GM23338 (cell line): ENCODE measurements at regions not wholly inside any gene's neighbourhood (a gene's known extent, or its start where the extent isn't known, plus 50 kb on each side); places are given as distances from the start of the nearest gene placed in this dataset.

Experiments used
- ATAC-seq: fragments of 200-7000 bp; cut with Tn5 transposase; 3 replicates; pipeline ENCODE4 v1.9.1; 2020
- DNase-seq: peaks from one replicate; pipeline ENCODE4 v3.0.0-alpha.2; 2015; ENCODE audit warnings: low spot score
- H2AFZ ChIP-seq: fragments of 200-600 bp; sonication (generic); 2 replicates; pipeline ENCODE4 v1.8.0; 2016; ENCODE audit warnings: antibody characterized with exemption, mild to moderate bottlenecking, moderate library complexity
- H3F3A ChIP-seq: fragments of 200-600 bp; sonication (generic); replicated peaks from 2 replicates; pipeline ENCODE4 v1.8.0; 2017; ENCODE audit warnings: antibody characterized with exemption, mixed run types, low read depth
- H3K27ac ChIP-seq: fragments of 200-600 bp; sonication (generic); 2 replicates; pipeline ENCODE4 v1.6.1; 2016; ENCODE audit warnings: low read depth
- H3K27me3 ChIP-seq: fragments of 200-600 bp; sonication (generic); 2 replicates; pipeline ENCODE4 v1.8.0; 2016; ENCODE audit warnings: mild to moderate bottlenecking, mixed run types, moderate library complexity; ENCODE audit not compliant: insufficient read depth
- H3K36me3 ChIP-seq: fragments of 200-600 bp; sonication (generic); 2 replicates; pipeline ENCODE4 v1.8.0; 2016; ENCODE audit warnings: mild to moderate bottlenecking; ENCODE audit not compliant: insufficient read depth
- H3K4me1 ChIP-seq: fragments of 200-600 bp; sonication (generic); 2 replicates; pipeline ENCODE4 v1.8.0; 2016; ENCODE audit warnings: mild to moderate bottlenecking, moderate library complexity; ENCODE audit not compliant: insufficient read depth
- H3K4me2 ChIP-seq: fragments of 200-600 bp; sonication (generic); 2 replicates; pipeline ENCODE4 v1.7.1; 2017; ENCODE audit warnings: mixed run types
- H3K4me3 ChIP-seq: fragments of 200-600 bp; sonication (generic); 2 replicates; pipeline ENCODE4 v1.6.1; 2016; ENCODE audit warnings: mixed run types
- H3K79me2 ChIP-seq: fragments of 200-600 bp; sonication (generic); replicated peaks from 2 replicates; pipeline ENCODE4 v1.8.0; 2017; ENCODE audit warnings: mild to moderate bottlenecking; ENCODE audit not compliant: insufficient read depth
- H3K9me2 ChIP-seq: fragments of 200-600 bp; sonication (generic); 2 replicates; pipeline ENCODE4 v1.8.0; 2017; ENCODE audit not compliant: insufficient read depth
- H4K20me1 ChIP-seq: fragments of 200-600 bp; sonication (generic); replicated peaks from 2 replicates; pipeline ENCODE4 v1.8.0; 2017; ENCODE audit warnings: mild to moderate bottlenecking; ENCODE audit not compliant: insufficient read depth
- H3K27ac Mint-ChIP-seq: 2 replicates; pipeline ENCODE4 v1.8.0; 2020; ENCODE audit warnings: inconsistent platforms, mild to moderate bottlenecking, moderate library complexity, mixed read lengths
- H3K27me3 Mint-ChIP-seq: 3 replicates; pipeline ENCODE4 v1.8.0; 2022; ENCODE audit warnings: low read depth, mild to moderate bottlenecking, moderate library complexity, mixed read lengths, inconsistent platforms; ENCODE audit not compliant: insufficient read depth, poor library complexity
- H3K36me3 Mint-ChIP-seq: 3 replicates; pipeline ENCODE4 v1.8.0; 2021; ENCODE audit warnings: low read depth, mild to moderate bottlenecking, inconsistent platforms, moderate library complexity, mixed read lengths
- H3K4me1 Mint-ChIP-seq: 3 replicates; pipeline ENCODE4 v1.8.0; 2020; ENCODE audit warnings: mild to moderate bottlenecking, inconsistent platforms, mixed read lengths
- H3K4me3 Mint-ChIP-seq: 3 replicates; pipeline ENCODE4 v1.8.0; 2021; ENCODE audit warnings: moderate library complexity, mild to moderate bottlenecking, inconsistent platforms, mixed read lengths
- H3K9me3 Mint-ChIP-seq: 3 replicates; pipeline ENCODE4 v1.8.0; 2020; ENCODE audit warnings: moderate library complexity, mild to moderate bottlenecking, inconsistent platforms, mixed read lengths
- CREB1 ChIP-seq: fragments of 250-450 bp; sonication (Bioruptor Pico); IDR thresholded peaks from 2 replicates; pipeline ENCODE4 v1.5.0; 2020; ENCODE audit warnings: low read depth, mild to moderate bottlenecking, moderate library complexity
- CTCF ChIP-seq, 2 experiments: fragments of 200-600 bp in 1 of 2; sonication (generic) in 1 of 2; conservative IDR thresholded peaks; 2 replicates each; pipeline versions ENCODE4 v1.5.1 to v1.6.1; 2016 to 2017; ENCODE audit warnings: antibody characterized with exemption in 2 of 2, low read depth in 2 of 2, mild to moderate bottlenecking in 2 of 2, moderate library complexity in 1 of 2
- EZH2phosphoT487 ChIP-seq: fragments of 200-600 bp; sonication (generic); IDR thresholded peaks from one replicate; pipeline ENCODE4 v1.8.1; 2018; ENCODE audit warnings: antibody characterized with exemption; ENCODE audit not compliant: unreplicated experiment
- POLR2AphosphoS5 ChIP-seq: IDR thresholded peaks from 2 replicates; pipeline ENCODE4 v1.6.1; 2016; ENCODE audit warnings: antibody characterized with exemption, low read depth
- REST ChIP-seq: IDR thresholded peaks from one replicate; pipeline ENCODE4 v1.6.1; 2018; ENCODE audit warnings: antibody characterized with exemption; ENCODE audit not compliant: unreplicated experiment
- ZNF331 ChIP-seq: fragments of 250-450 bp; sonication (Bioruptor Pico); IDR thresholded peaks from 2 replicates; pipeline ENCODE4 v1.5.0; 2020; ENCODE audit warnings: low read depth, mild to moderate bottlenecking, moderate library complexity
- ZNF462 ChIP-seq: fragments of 250-450 bp; sonication (Bioruptor Pico); IDR thresholded peaks from 2 replicates; pipeline ENCODE4 v1.5.0; 2020; ENCODE audit warnings: mild to moderate bottlenecking, moderate library complexity

GRCh38 chr18:43774497-43774896, 497.2 kb upstream of the SYT4 start:
- peaks cover 11% of the 10 kb centered on the region for H3K4me1 ChIP-seq
- H3K36me3 Mint-ChIP-seq: no peaks in the 10 kb centered on the region
- peaks cover 8% of the 10 kb centered on the region for H3K9me2 ChIP-seq
- H3K79me2 ChIP-seq: no peaks in the 10 kb centered on the region
- H2AFZ ChIP-seq: peak overlapping the region; percentile 33; the same call in 1 of the 2 replicates
- H3K27me3 Mint-ChIP-seq: no peaks in the 10 kb centered on the region
- no peak overlapping the region for H3K4me3 ChIP-seq
- H3K4me2 ChIP-seq: peak overlapping the region; percentile 33; the same call in 1 of the 2 replicates
- peak; percentile 54 for DNase-seq
- TF ChIP-seq POLR2AphosphoS5: no peak
- no peak for TF ChIP-seq ZNF331 (CRISPR knock-in tag)
- TF ChIP-seq EZH2phosphoT487: no peak
- TF ChIP-seq CTCF (conservative IDR thresholded peaks at IDR 0.05; ENCODE audit: low read depth in 2 of 2): no peak
- TF ChIP-seq REST: no peak
- TF ChIP-seq CREB1 (CRISPR knock-in tag): no peak
- TF ChIP-seq ZNF462: no peak
- no peaks in the 10 kb centered on the region for H3K36me3 ChIP-seq
- peak; percentile 62 for ATAC-seq
- peak overlapping the region; percentile 60 for H3K27ac ChIP-seq
- no peak overlapping the region; the same call in 1 of the 2 replicates for H3K27ac Mint-ChIP-seq
- H3K4me1 Mint-ChIP-seq: peaks cover 10% of the 10 kb centered on the region; the same call in 2 of the 3 replicates
- no peaks in the 10 kb centered on the region; the same call in 2 of the 3 replicates for H3K9me3 Mint-ChIP-seq
- H3K27me3 ChIP-seq: no peaks in the 10 kb centered on the region
- H3K4me3 Mint-ChIP-seq: no peak overlapping the region
- H4K20me1 ChIP-seq: no peaks in the 10 kb centered on the region
- H3F3A ChIP-seq: no peaks in the 10 kb centered on the region
